Lung (tissue), 11 donors: ENCODE measurements at regions not wholly inside any gene's neighbourhood (a gene's known extent, or its start where the extent isn't known, plus 50 kb on each side); places are given as distances from the start of the nearest gene placed in this dataset.

ENCODE experiments used
- ATAC-seq: fragments of 200-7000 bp; cut with Tn5 transposase; one replicate; pipeline ENCODE4 v1.9.1; 2020; ENCODE audit warnings: moderate number of reproducible peaks; ENCODE audit not compliant: insufficient read depth, low FRiP score
- DNase-seq, 3 donors: peaks; one replicate each; pipeline ENCODE4 v3.0.0-alpha.2; 2013 to 2017
- H3K27ac ChIP-seq, 2 donors: one replicate each; pipeline ENCODE4 v1.5.1; 2013; ENCODE audit warnings: mild to moderate bottlenecking in 2 of 2, moderate library complexity in 2 of 2, control low read depth in 1 of 2, inconsistent platforms in 1 of 2, low read depth in 1 of 2, low read length in 1 of 2
- H3K27me3 ChIP-seq, 3 donors: one replicate each; pipeline ENCODE4 v1.5.1; 2013; ENCODE audit warnings: low read length in 2 of 3; ENCODE audit not compliant: control insufficient read depth in 3 of 3, insufficient read depth in 3 of 3
- H3K36me3 ChIP-seq, 4 donors: one replicate each; pipeline ENCODE4 v1.5.1; 2013; ENCODE audit warnings: low read length in 4 of 4, mild to moderate bottlenecking in 1 of 4, moderate library complexity in 1 of 4; ENCODE audit not compliant: control insufficient read depth in 4 of 4, insufficient read depth in 4 of 4
- H3K4me1 ChIP-seq, 5 donors: one replicate each; pipeline ENCODE4 v1.5.1; 2013; ENCODE audit warnings: low read length in 5 of 5, mild to moderate bottlenecking in 2 of 5, moderate library complexity in 1 of 5; ENCODE audit not compliant: control insufficient read depth in 5 of 5, insufficient read depth in 5 of 5
- H3K4me3 ChIP-seq: one replicate; pipeline ENCODE4 v1.5.1; 2013; ENCODE audit warnings: mild to moderate bottlenecking, control low read depth, moderate library complexity
- H3K9ac ChIP-seq, 2 donors: one replicate each; pipeline ENCODE4 v1.5.1; 2013; ENCODE audit warnings: low read length in 2 of 2, control low read depth in 1 of 2; ENCODE audit not compliant: insufficient read depth in 1 of 2
- H3K9me3 ChIP-seq, 4 donors: one replicate each; pipeline ENCODE4 v1.5.1; 2013; ENCODE audit warnings: low read length in 3 of 4, mild to moderate bottlenecking in 1 of 4, moderate library complexity in 1 of 4; ENCODE audit not compliant: control insufficient read depth in 4 of 4, insufficient read depth in 3 of 4
- CTCF ChIP-seq: IDR thresholded peaks from 2 replicates; pipeline ENCODE4 v1.5.1; 2012; ENCODE audit warnings: mild to moderate bottlenecking; ENCODE audit errors: control extremely low read depth, extremely low read depth
- WGBS, 2 donors: extraction: QIAGEN DNeasy Blood & Tissue Kit; methylation state at CpG; one replicate each; pipeline ENCODE4 v1.1.7; 2013; 5-methylcytosine and 5-hydroxymethylcytosine counted together
- donor health status: control.
- donor health status: control.
- donor health status: Bipolar disorder and iron deficiency.
- donor health status: healthy.
- donor health status: DM: yes; HTN: yes; CAD: no.

- H3K27me3 ChIP-seq: no peaks in the 10 kb centered on the region
- DNase-seq: no peak
- TF ChIP-seq CTCF: no peak
- WGBS, 2 donors: 83 to 84% methylated on average over 3 of the region's 3 CpGs
- H3K9ac ChIP-seq: no peak overlapping the region
- H3K36me3 ChIP-seq: no peaks in the 10 kb centered on the region
- no peak for ATAC-seq
- H3K4me1 ChIP-seq: no peaks in the 10 kb centered on the region
- H3K27ac ChIP-seq: no peak overlapping the region
- peaks cover 0 to 2% (median 0%) of the 10 kb centered on the region in 4 donors for H3K9me3 ChIP-seq
- H3K4me3 ChIP-seq: no peak overlapping the region
Observed at GRCh38 chr2:17373041-17373440, 145.2 kb downstream of the RAD51AP2 start.

- ATAC-seq: no peak
- peak in 2 of 3 donors; percentile 22 to 90 for DNase-seq
- no peak overlapping the region for H3K9ac ChIP-seq
- H3K9me3 ChIP-seq: no peaks in the 10 kb centered on the region
- peaks cover 0 to 9% (median 0%) of the 10 kb centered on the region in 5 donors for H3K4me1 ChIP-seq
- no peak for TF ChIP-seq CTCF
- no peak overlapping the region for H3K4me3 ChIP-seq
- no peaks in the 10 kb centered on the region for H3K36me3 ChIP-seq
- no peaks in the 10 kb centered on the region for H3K27me3 ChIP-seq
- no peak overlapping the region for H3K27ac ChIP-seq
Observed at GRCh38 chr2:17363846-17364245, 154.4 kb downstream of the RAD51AP2 start.

- TF ChIP-seq CTCF: no peak
- no peak overlapping the region for H3K4me3 ChIP-seq
- no peaks in the 10 kb centered on the region for H3K36me3 ChIP-seq
- no peak overlapping the region for H3K27ac ChIP-seq
- no peaks in the 10 kb centered on the region for H3K27me3 ChIP-seq
- 71 to 72% methylated on average over 1 of the region's 1 CpG for WGBS, 2 donors
- peaks cover 0 to 9% (median 0%) of the 10 kb centered on the region in 5 donors for H3K4me1 ChIP-seq
- no peak overlapping the region for H3K9ac ChIP-seq
- H3K9me3 ChIP-seq: no peaks in the 10 kb centered on the region
- ATAC-seq: no peak
- DNase-seq: peak in 1 of 3 donors; percentile 1
Observed at GRCh38 chr2:17362956-17363355, 155.3 kb downstream of the RAD51AP2 start.

- no peaks in the 10 kb centered on the region for H3K27me3 ChIP-seq
- no peaks in the 10 kb centered on the region for H3K4me1 ChIP-seq
- H3K36me3 ChIP-seq: no peaks in the 10 kb centered on the region
- no peak overlapping the region for H3K27ac ChIP-seq
- ATAC-seq (no peak), DNase-seq (no peak)
- H3K9me3 ChIP-seq: no peaks in the 10 kb centered on the region
- WGBS, 2 donors: 55 to 68% methylated on average over 6 of the region's 6 CpGs
- no peak overlapping the region for H3K9ac ChIP-seq
- no peak for TF ChIP-seq CTCF
- no peak overlapping the region for H3K4me3 ChIP-seq
Observed at GRCh38 chr2:17355608-17356329, 162.5 kb downstream of the RAD51AP2 start.
